Naive B cell (primary cell): ENCODE measurements at regions not wholly inside any gene's neighbourhood (a gene's known extent, or its start where the extent isn't known, plus 50 kb on each side); places are given as distances from the start of the nearest gene placed in this dataset.

ENCODE experiments used
- ATAC-seq, 2 donors: fragments of 150-1000 bp; cut with Tn5 transposase; 2 replicates each; pipeline ENCODE4 v1.10.0; 2021; ENCODE audit warnings: low read depth in 2 of 2, mild to moderate bottlenecking in 2 of 2, moderate library complexity in 2 of 2
- DNase-seq: peaks from one replicate; pipeline ENCODE4 v3.0.0; 2022
- H3K27ac Mint-ChIP-seq, 6 donors: one replicate each; pipeline ENCODE4 v1.8.0; 2020 to 2022; ENCODE audit warnings: mild to moderate bottlenecking in 6 of 6, mixed read lengths in 6 of 6, moderate library complexity in 5 of 6, inconsistent platforms in 2 of 6
- H3K27me3 Mint-ChIP-seq, 3 donors: one replicate each; pipeline ENCODE4 v1.8.0; 2021 to 2022; ENCODE audit warnings: mixed read lengths in 3 of 3, mild to moderate bottlenecking in 1 of 3
- H3K36me3 Mint-ChIP-seq, 2 donors: one replicate each; pipeline ENCODE4 v1.8.0; 2020 to 2022; ENCODE audit warnings: mixed read lengths in 2 of 2, inconsistent platforms in 1 of 2, mild to moderate bottlenecking in 1 of 2
- H3K4me1 Mint-ChIP-seq, 3 donors: one replicate each; pipeline ENCODE4 v1.8.0; 2020 to 2022; ENCODE audit warnings: mixed read lengths in 3 of 3, inconsistent platforms in 1 of 3, mild to moderate bottlenecking in 1 of 3, moderate library complexity in 1 of 3
- H3K4me3 Mint-ChIP-seq, 8 donors: one replicate each; pipeline ENCODE4 v1.8.0; 2020 to 2022; ENCODE audit warnings: mild to moderate bottlenecking in 8 of 8, mixed read lengths in 8 of 8, moderate library complexity in 8 of 8, inconsistent platforms in 2 of 8
- H3K9me3 Mint-ChIP-seq, 7 donors: one replicate each; pipeline ENCODE4 v1.8.0; 2020 to 2022; ENCODE audit warnings: mixed read lengths in 7 of 7, mild to moderate bottlenecking in 5 of 7, inconsistent platforms in 2 of 7, moderate library complexity in 1 of 7

DNA sequence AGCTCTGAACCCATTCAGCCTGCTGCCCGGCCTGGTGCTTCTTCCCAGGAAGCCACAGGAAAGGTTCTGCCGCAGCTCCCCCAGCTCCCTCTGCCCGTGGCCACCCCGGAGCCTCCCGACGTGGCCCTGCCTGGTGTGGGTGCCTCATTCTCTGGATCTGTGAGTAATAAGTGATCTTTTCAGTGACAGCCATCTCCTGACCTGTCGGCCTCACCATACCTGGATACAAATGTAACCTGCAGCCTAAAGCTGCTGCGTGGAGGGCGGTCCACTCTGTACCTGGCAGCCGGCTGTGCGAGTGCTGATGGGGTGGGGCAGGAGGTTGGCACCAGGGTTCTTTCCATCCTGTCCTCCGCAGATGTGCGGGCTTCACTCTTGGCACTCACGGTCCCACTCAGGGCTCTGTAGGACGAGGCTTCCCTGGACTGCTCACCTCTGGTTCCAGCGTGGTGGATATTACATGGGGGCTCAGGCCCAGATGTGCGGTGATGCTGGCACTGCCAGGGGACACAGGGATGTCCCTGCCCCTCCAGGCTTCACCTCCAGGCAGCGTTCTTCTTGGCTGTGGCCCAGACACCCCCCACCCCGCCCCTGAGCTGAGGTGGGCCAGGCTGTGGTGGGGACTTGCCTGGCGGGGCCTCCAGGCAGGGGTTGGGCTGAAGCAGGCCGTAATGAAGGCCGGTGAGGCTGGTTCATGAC, 748.5 kb downstream of the BRD1 start:
- Mint-ChIP-seq H3K4me1 (no peaks in the 10 kb centered on the region), H3K36me3 (no peaks in the 10 kb centered on the region), H3K4me3 (no peak overlapping the region), H3K27ac (no peak overlapping the region), H3K27me3 (no peaks in the 10 kb centered on the region), H3K9me3 (no peaks in the 10 kb centered on the region)
- no peak for ATAC-seq
- no peak for DNase-seq

DNA sequence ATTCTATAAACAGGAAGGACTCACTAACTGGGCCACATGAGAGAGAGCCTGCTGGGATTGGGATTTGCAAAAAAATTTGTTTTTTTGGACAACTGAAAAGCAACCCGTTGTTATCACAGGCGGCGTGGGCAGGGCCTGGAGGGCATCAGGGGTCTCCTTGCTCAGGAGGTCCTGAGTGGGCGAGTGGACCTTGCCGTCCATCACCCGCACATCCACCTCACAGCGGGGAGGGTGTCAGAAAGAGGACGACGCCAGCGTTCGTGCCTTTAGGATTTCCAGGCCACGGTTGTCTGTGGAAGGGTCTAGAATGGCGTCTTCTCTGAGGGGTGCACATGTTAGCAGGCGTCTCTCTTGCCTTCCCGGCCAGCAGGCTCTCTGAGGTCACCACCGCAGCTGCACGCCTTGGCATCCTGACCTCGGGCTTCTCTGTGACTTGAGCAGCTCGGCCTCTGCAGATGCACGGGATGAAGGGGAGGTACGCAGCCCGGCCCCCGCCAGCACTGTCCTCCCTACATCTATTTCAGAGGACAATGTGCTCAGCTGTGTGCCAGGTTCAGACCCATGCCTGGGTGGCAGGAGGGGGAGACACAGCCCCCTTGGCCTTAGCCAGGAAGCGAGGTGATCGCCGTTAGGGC, 749.5 kb downstream of the BRD1 start:
- Mint-ChIP-seq H3K4me3 (no peak overlapping the region), H3K27me3 (no peaks in the 10 kb centered on the region), H3K4me1 (no peaks in the 10 kb centered on the region), H3K9me3 (no peaks in the 10 kb centered on the region), H3K27ac (no peak overlapping the region), H3K36me3 (no peaks in the 10 kb centered on the region)
- ATAC-seq (no peak), DNase-seq (no peak)

DNA sequence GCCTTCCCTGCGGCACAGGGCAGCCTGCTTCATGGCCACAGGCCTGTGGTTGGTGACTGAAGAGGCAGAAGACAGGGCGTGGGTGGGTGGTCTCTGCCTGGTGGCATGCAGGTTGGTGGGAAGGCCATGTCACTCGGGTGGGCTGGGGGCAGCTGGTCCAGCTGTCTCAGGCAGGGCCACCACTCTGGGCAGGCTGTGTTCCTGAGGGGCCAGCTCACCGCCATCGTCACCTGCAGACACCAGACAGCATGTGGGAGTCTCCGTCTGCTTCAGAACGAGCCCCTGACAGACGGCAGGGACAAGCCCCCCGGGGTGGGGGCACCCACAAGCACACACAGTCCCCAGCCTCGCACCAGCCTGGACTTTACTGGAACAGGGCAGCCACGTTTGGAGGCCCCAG, 750.1 kb downstream of the BRD1 start:
- no peak overlapping the region for H3K4me3 Mint-ChIP-seq
- H3K9me3 Mint-ChIP-seq = no peaks in the 10 kb centered on the region
- ATAC-seq = no peak

DNA sequence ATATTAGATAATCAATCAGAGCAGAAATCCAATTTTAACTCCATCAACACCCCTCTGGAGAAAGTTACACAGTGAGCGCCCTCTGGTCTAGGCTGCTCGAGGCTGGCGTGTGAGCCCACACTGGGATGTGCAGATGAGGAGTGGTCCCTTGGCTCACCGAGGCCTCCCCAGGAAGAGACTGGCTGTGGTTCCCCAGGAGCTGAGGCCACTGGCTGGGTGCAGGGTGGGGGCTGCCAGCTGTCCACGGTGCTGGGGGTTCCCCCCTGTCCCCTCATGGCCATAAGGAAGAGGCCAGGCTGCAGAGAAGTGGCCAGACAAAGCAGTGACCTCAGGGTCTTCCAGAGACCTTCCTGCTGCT, 750.7 kb downstream of the BRD1 start:
- H3K4me1 Mint-ChIP-seq = no peaks in the 10 kb centered on the region
- H3K4me3 Mint-ChIP-seq = no peak overlapping the region
- ATAC-seq = no peak

More for the DNA sequence above, 750.1 kb downstream of the BRD1 start:
- Mint-ChIP-seq H3K27ac (no peak overlapping the region), H3K36me3 (no peaks in the 10 kb centered on the region), H3K27me3 (no peaks in the 10 kb centered on the region), H3K4me1 (no peaks in the 10 kb centered on the region)
- no peak for DNase-seq

DNA sequence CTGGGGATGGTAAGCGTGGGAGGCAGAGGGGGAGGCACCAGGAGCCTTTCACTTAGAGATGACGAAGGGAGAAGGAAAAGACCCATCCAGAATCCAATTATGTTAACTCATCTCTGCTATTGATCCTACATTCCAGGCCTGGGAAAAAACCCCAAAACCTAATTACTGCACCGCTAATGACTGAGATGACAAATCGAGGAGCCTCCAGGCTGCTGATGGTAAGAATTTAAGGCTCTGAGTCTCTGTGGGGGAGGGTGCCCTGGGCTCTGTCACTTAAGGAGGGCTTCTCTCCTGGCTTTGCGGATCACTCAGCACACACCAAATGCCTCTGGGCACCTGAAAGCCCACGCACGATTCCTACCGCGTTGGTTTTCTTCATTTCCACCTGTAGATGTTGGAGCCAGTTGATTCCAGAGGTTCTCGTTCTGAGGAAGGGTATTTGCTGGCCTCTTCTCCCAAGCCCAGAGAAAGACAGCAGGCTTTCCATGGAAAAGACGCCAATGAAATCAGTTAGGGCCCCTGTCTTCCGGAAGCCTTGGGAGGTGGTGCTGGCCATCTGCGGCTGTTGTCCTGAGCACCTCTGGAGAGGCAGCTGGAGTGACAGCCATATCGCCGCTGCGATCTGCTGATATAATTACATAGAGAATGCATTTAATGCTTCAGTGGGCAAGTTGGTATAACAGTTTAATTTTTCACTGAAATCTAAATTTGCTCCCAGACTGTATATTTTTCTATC, 751.2 kb downstream of the BRD1 start:
- no peak overlapping the region for H3K27ac Mint-ChIP-seq

More for the DNA sequence above, 750.7 kb downstream of the BRD1 start:
- Mint-ChIP-seq H3K36me3 (no peaks in the 10 kb centered on the region), H3K27ac (no peak overlapping the region), H3K9me3 (no peaks in the 10 kb centered on the region), H3K27me3 (no peaks in the 10 kb centered on the region)
- DNase-seq = no peak

DNA sequence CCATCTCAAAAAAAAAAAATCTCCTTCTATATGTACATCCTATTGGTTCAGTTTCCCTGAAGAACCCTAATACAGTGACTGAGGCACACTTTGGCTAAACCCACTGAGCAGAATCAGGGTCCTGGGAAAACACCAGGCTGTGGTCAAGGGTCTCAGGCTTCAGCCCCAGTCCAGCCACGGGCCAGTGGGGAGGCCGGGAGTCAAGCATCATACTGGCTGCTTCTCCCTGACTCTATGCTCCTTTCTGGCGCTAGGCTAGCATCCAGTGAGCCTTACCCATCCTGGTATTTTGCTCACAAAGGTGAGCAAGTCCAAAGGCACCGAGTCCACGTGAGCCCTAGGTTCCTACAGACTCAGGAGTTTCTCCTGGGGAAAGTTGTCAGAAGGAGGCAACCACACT, 752.5 kb downstream of the BRD1 start:
- ATAC-seq (no peak), DNase-seq (no peak)
- H3K36me3 Mint-ChIP-seq = no peaks in the 10 kb centered on the region
- no peak overlapping the region for H3K27ac Mint-ChIP-seq
- no peaks in the 10 kb centered on the region for H3K27me3 Mint-ChIP-seq
- H3K4me3 Mint-ChIP-seq = no peak overlapping the region
- H3K4me1 Mint-ChIP-seq = no peaks in the 10 kb centered on the region
- H3K9me3 Mint-ChIP-seq = no peaks in the 10 kb centered on the region

More for the DNA sequence above, 751.2 kb downstream of the BRD1 start:
- no peaks in the 10 kb centered on the region for H3K27me3 Mint-ChIP-seq
- H3K9me3 Mint-ChIP-seq = no peaks in the 10 kb centered on the region
- H3K4me1 Mint-ChIP-seq = no peaks in the 10 kb centered on the region
- no peak for ATAC-seq
- H3K36me3 Mint-ChIP-seq = no peaks in the 10 kb centered on the region
- H3K4me3 Mint-ChIP-seq = no peak overlapping the region
- DNase-seq = no peak

DNA sequence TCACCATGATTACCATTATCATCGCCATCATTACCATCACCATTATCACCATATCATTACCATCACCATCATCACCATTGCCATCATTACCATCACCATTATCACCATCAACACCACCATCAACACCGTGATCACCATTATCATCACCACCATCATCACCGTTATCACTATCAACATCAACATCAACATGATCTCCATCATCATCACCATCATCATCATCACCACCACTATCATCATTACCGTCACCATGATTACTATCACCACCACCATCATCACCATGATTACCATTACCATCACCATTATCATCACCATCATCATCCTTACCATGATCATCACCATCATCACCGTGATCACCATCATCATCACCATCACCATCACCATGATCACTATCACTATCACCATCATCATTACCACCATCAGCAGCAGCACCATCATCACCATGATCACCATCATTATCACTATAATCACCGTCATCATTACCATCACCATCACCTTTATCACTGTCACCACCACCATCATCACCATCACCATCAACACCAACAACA, 753.7 kb downstream of the BRD1 start:
- DNase-seq (no peak), ATAC-seq (no peak)
- H3K9me3 Mint-ChIP-seq = no peaks in the 10 kb centered on the region
- no peak overlapping the region for H3K27ac Mint-ChIP-seq
- H3K4me1 Mint-ChIP-seq = no peaks in the 10 kb centered on the region
- H3K4me3 Mint-ChIP-seq = no peak overlapping the region
- H3K27me3 Mint-ChIP-seq = no peaks in the 10 kb centered on the region
- no peaks in the 10 kb centered on the region for H3K36me3 Mint-ChIP-seq

DNA sequence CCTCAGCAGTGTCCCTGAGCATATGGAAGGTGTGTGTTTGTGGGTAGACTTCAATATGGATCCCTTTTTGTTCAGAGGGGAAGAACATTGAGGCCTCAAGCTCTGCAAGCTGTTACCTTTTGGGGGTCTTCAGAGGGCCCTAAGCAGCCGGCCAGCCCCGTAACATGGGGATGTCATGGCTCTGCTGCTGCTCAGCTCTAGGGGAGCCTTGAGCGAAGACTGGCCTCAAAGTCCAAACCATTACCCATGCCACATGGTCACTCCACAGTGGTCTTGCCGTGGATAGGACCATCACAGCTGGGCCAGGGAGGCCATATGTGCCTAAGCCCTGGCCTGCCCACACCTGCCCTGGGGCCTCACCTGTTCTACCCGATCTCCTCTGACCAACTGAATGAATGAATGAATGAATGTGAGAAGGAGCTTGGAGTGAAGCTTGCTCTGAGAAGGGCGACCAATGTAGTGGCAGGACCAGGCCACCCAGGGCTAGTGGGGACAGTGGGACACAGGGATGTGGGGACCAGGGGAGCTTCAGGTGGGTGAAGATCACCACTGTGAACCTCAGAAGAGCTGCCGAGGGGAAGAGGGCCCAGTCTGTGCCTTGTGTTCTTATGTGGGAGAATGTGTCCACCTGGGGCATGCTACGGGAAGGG, 754.6 kb downstream of the BRD1 start:
- DNase-seq (no peak), ATAC-seq (no peak)
- no peaks in the 10 kb centered on the region for H3K27me3 Mint-ChIP-seq
- no peaks in the 10 kb centered on the region for H3K36me3 Mint-ChIP-seq
- no peaks in the 10 kb centered on the region for H3K4me1 Mint-ChIP-seq
- H3K27ac Mint-ChIP-seq = no peak overlapping the region
- no peak overlapping the region for H3K4me3 Mint-ChIP-seq
- H3K9me3 Mint-ChIP-seq = no peaks in the 10 kb centered on the region

DNA sequence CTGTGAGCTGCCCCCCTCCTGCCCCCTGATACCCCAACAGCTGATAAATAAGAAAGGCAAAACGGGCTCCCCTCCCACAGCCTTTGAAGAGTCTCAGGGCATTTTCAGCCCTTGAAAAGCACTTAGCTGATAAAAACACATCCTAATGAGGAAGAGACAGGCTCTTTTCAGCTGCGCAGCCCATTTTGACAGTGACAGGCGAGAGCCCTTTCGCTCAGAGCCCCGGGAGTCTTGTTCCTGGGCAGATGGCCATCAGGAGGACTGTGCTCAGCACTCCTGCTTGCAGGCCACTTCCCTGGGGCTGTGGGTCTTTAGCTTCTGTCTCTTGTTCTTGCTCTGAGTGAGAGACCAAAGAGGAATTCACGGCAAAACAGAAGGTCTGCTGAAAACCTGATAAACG, 757.2 kb downstream of the BRD1 start:
- no peak for ATAC-seq
- DNase-seq = no peak

DNA sequence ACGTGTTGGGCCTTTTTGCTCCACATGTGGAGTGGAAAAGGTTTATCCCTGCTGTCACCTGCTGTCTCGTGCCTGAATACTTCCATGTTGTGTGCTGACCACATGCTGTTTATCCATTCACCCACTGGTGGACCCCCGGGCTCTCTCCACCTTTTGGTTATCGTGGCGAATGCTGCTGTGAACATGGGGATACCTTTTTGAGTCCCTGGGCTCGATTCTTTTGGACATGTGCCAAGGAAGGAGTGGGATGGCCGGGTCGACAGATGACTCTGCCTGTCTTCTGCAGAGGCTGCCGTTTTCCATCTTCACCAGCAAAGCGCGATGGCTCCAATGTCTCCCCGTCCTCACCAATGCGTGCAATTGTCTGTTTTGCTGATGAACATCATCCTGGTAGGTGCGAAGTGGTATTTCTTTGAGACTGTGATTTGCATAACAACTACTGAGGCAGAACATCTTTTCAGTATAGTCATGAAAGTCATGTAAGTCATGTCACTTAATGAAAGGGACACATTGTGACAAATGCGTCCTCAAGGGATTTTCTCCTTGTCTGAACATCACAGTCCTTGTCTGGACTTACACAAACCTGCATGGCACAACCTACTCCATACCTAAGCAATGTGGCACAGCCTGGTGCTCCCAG, 758.7 kb downstream of the BRD1 start:
- H3K4me3 Mint-ChIP-seq = no peak overlapping the region
- H3K9me3 Mint-ChIP-seq = no peaks in the 10 kb centered on the region
- H3K4me1 Mint-ChIP-seq = no peaks in the 10 kb centered on the region
- H3K27ac Mint-ChIP-seq = peak overlapping the region in 1 of 6 donors; percentile 41
- no peaks in the 10 kb centered on the region for H3K36me3 Mint-ChIP-seq
- H3K27me3 Mint-ChIP-seq = peaks cover 2 to 11% (median 3%) of the 10 kb centered on the region in 3 donors
- DNase-seq (no peak), ATAC-seq (no peak)

More for the DNA sequence above, 757.2 kb downstream of the BRD1 start:
- no peak overlapping the region for H3K4me3 Mint-ChIP-seq
- H3K9me3 Mint-ChIP-seq = no peaks in the 10 kb centered on the region
- H3K27ac Mint-ChIP-seq = no peak overlapping the region
- H3K27me3 Mint-ChIP-seq = peaks cover 0 to 11% (median 0%) of the 10 kb centered on the region in 3 donors
- no peaks in the 10 kb centered on the region for H3K36me3 Mint-ChIP-seq
- H3K4me1 Mint-ChIP-seq = no peaks in the 10 kb centered on the region

DNA sequence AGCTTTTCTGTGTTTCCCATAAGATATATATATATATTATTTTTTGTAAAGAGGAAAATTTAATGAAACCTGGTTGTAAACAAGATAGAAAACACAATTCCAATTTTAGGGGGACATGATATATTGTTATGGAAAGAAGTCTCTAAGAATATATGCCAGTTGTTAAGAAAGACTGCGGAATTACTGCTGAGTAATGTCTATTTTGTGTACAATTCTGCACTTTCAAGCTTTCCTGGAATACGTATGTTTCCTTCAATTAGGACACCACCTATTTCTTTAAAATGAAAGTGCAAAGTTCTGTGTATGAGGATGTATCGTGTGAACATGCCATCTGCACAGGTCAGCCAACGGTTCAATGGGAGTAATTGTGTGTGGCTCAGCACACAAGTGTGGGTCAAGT, 760.2 kb downstream of the BRD1 start:
- Mint-ChIP-seq H3K4me3 (no peak overlapping the region), H3K4me1 (no peaks in the 10 kb centered on the region), H3K9me3 (no peaks in the 10 kb centered on the region), H3K27me3 (peaks cover 11 to 16% (median 14%) of the 10 kb centered on the region in 3 donors), H3K27ac (no peak overlapping the region), H3K36me3 (no peaks in the 10 kb centered on the region)
- DNase-seq = no peak
- ATAC-seq = no peak

DNA sequence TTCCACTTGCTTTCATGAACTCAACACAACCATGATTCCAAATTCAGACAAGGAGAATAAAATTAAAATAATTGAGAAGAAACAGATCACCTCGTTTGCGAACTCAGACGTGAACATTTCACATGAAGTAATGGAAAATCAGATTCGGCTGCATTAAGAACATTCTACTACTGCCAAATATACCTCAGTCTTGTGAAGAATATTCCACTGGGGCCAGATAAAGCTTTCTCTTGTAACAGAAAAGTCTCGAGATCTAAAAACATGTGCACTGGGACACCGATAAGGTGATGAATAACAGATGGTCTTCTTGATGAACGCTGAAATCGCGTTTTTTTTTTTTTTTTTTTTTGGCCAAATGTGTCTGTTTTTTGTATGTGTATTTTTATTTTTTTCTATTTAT, 761.1 kb downstream of the BRD1 start:
- Mint-ChIP-seq H3K4me1 (no peaks in the 10 kb centered on the region), H3K4me3 (no peak overlapping the region), H3K27ac (no peak overlapping the region), H3K27me3 (peaks cover 11 to 23% (median 17%) of the 10 kb centered on the region in 3 donors), H3K36me3 (no peaks in the 10 kb centered on the region), H3K9me3 (no peaks in the 10 kb centered on the region)
- DNase-seq (no peak), ATAC-seq (no peak)

DNA sequence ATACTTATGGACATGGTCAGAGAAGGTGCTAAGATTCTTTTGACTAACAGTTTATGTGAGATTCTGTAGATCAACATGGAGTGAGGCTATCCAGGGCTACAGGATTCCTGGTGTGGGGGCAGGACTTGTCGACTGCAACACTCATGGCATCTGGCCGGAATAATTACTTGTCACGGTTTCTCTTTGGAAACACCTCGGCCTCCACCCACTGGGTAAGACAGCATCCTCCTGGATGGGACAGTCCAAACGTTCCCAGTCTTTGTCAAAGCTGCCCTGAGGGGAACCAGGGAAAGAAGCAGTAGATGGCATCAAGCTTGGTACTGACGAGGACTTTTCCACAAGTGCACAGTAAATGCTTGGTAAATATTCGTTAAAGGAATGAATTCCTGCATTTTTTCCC, 762.8 kb downstream of the BRD1 start:
- ATAC-seq (no peak), DNase-seq (no peak)
- H3K27ac Mint-ChIP-seq = no peak overlapping the region
- no peaks in the 10 kb centered on the region for H3K36me3 Mint-ChIP-seq
- H3K4me1 Mint-ChIP-seq = no peaks in the 10 kb centered on the region
- peaks cover 18 to 31% (median 24%) of the 10 kb centered on the region in 3 donors for H3K27me3 Mint-ChIP-seq
- no peak overlapping the region for H3K4me3 Mint-ChIP-seq
- H3K9me3 Mint-ChIP-seq = no peaks in the 10 kb centered on the region
